ENCODE measurements at regions not wholly inside any gene's neighbourhood (a gene's known extent, or its start where the extent isn't known, plus 50 kb on each side); places are given as distances from the start of the nearest gene placed in this dataset.

DNA sequence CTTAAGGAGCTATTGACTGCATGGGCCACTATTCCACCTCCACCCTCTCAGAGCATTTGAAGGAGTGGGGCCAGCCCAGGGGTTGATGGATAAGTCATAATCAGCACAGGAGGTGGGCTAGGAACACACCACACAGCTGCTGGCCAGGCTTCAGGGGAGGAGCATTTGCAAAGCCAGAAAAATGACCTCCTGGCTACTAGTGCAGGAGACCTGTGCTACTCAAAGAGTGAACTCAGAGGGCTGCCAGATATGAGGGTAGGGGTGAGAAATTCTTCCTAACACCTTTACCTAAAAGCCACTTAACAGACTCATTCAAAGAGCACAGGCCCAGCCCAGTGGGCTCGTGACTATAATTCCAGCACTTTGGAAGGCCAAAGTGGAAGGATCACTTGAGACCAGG is 210.8 kb downstream of the TBXT start:
- no peaks in the 10 kb centered on the region for H3K36me3 ChIP-seq (ENCODE audit: control insufficient read depth in 2 of 2, extremely low read depth in 1 of 2, insufficient read depth in 2 of 2, low read length in 2 of 2)
- peaks cover 3% of the 10 kb centered on the region for H3K9me3 ChIP-seq (replicated peaks; ENCODE audit: control insufficient read depth, insufficient read depth, low read length)
- H3K9ac ChIP-seq (replicated peaks; ENCODE audit: extremely low read depth, insufficient read depth, low read length): no peak overlapping the region
- H2AFZ ChIP-seq (ENCODE audit: low read depth, low read length): no peak overlapping the region
- no peak overlapping the region for H3K4me3 ChIP-seq (replicated peaks in 1 of 3; ENCODE audit: insufficient read depth in 1 of 3, low read depth in 1 of 3, low read length in 3 of 3)
- H3K9me1 ChIP-seq (replicated peaks; ENCODE audit: control insufficient read depth, extremely low read depth, insufficient read depth, low read length): no peaks in the 10 kb centered on the region
- dilution Hi-C loops (cut with MboI; ENCODE audit: extremely low pct_ligation_motif_present, low sequenced_read_pairs) (no loop called here), intact Hi-C loops (cut with micrococcal nuclease) (no loop called here)
- FAIRE-seq (no peak), DNase-seq (ENCODE audit: low read depth, low spot score) (no peak)
- no peak overlapping the region for H3K4me2 ChIP-seq (ENCODE audit: insufficient read depth, low read length)
- no TSS peak for BruUV-seq (replicated peaks)
- H3K4me1 ChIP-seq (ENCODE audit: control insufficient read depth, extremely low read depth, insufficient read depth, low read length): no peaks in the 10 kb centered on the region
- H4K20me1 ChIP-seq (replicated peaks; ENCODE audit: control insufficient read depth, extremely low read depth, insufficient read depth, low read length): no peaks in the 10 kb centered on the region
- no peak for TF ChIP-seq FOS (IDR thresholded peaks at IDR 0.05; ENCODE audit: borderline replicate concordance, insufficient read depth, low read length)
- TF ChIP-seq EZH2 (IDR thresholded peaks at IDR 0.05; ENCODE audit: borderline replicate concordance, low read depth, low read length, severe bottlenecking): no peak
- TF ChIP-seq JUN (IDR thresholded peaks at IDR 0.05; ENCODE audit: borderline replicate concordance, insufficient read depth, insufficient read length, low read depth): no peak
- TF ChIP-seq, protein P1, sequence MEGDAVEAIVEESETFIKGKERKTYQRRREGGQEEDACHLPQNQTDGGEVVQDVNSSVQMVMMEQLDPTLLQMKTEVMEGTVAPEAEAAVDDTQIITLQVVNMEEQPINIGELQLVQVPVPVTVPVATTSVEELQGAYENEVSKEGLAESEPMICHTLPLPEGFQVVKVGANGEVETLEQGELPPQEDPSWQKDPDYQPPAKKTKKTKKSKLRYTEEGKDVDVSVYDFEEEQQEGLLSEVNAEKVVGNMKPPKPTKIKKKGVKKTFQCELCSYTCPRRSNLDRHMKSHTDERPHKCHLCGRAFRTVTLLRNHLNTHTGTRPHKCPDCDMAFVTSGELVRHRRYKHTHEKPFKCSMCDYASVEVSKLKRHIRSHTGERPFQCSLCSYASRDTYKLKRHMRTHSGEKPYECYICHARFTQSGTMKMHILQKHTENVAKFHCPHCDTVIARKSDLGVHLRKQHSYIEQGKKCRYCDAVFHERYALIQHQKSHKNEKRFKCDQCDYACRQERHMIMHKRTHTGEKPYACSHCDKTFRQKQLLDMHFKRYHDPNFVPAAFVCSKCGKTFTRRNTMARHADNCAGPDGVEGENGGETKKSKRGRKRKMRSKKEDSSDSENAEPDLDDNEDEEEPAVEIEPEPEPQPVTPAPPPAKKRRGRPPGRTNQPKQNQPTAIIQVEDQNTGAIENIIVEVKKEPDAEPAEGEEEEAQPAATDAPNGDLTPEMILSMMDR (IDR thresholded peaks at IDR 0.05; ENCODE audit: extremely low read depth in 1 of 2, insufficient read depth in 1 of 2, low read depth in 1 of 2, low read length in 2 of 2): no peak
- no peak for TF ChIP-seq GATA2 (IDR thresholded peaks at IDR 0.05; ENCODE audit: insufficient read depth, insufficient read length, low read depth, low read length)
- no peak for TF ChIP-seq POLR2AphosphoS5 (IDR thresholded peaks at IDR 0.05; ENCODE audit: insufficient read depth, low read depth, low read length)
- no peak for TF ChIP-seq MYC (IDR thresholded peaks at IDR 0.05; ENCODE audit: low read depth, low read length)
- no peak for TF ChIP-seq POLR2A (IDR thresholded peaks at IDR 0.05; ENCODE audit: low read depth, low read length)
- no peak for TF ChIP-seq MAX (IDR thresholded peaks at IDR 0.05; ENCODE audit: insufficient read depth, insufficient read length)
- POLR2A ChIA-PET: no interaction called here
- no peaks in the 10 kb centered on the region for H3K27me3 ChIP-seq (ENCODE audit: control insufficient read depth in 2 of 2, insufficient read depth in 2 of 2, low read length in 2 of 2)
- H3K27ac ChIP-seq (ENCODE audit: insufficient read depth, low read depth, low read length): no peak overlapping the region
- no peaks in the 10 kb centered on the region for H3K79me2 ChIP-seq (ENCODE audit: control insufficient read depth, insufficient read depth, low read length)
- CTCF ChIA-PET: no interaction called here

All from endothelial cell of umbilical vein (primary cell).